ENCODE measurements at regions not wholly inside any gene's neighbourhood (a gene's known extent, or its start where the extent isn't known, plus 50 kb on each side); places are given as distances from the start of the nearest gene placed in this dataset.

- H2AFZ ChIP-seq (ENCODE audit: low read depth, low read length) = no peak overlapping the region
- no peak overlapping the region for H4K91ac ChIP-seq (ENCODE audit: low read length)
- no peak overlapping the region for H2BK15ac ChIP-seq (ENCODE audit: low read depth, poor library complexity, severe bottlenecking)
- no peaks in the 10 kb centered on the region for H3K36me3 ChIP-seq (ENCODE audit: control insufficient read depth in 1 of 2, insufficient read depth in 2 of 2, low read depth in 1 of 2, low read length in 2 of 2)
- no peak overlapping the region for H4K8ac ChIP-seq (ENCODE audit: low read length)
- no peak overlapping the region for H2BK120ac ChIP-seq (ENCODE audit: low read depth, low read length)
- no peak overlapping the region for H3K4ac ChIP-seq (ENCODE audit: low read depth in 1 of 2, low read length in 2 of 2)
- no peak overlapping the region for H3K23ac ChIP-seq (ENCODE audit: low read length in 2 of 2)
- H2BK5ac ChIP-seq (ENCODE audit: low read depth, low read length, poor library complexity, severe bottlenecking) = no peak overlapping the region
- H3K4me2 ChIP-seq (ENCODE audit: low read length, poor library complexity, severe bottlenecking) = no peak overlapping the region
- H2BK12ac ChIP-seq (ENCODE audit: low read length in 2 of 2) = no peak overlapping the region
- H3K9me3 ChIP-seq (ENCODE audit: control insufficient read depth, low read length) = no peaks in the 10 kb centered on the region
- H3K14ac ChIP-seq (ENCODE audit: low read length in 2 of 2) = no peak overlapping the region
- no peak for DNase-seq
- H3K9ac ChIP-seq (ENCODE audit: low read length) = no peak overlapping the region
- H3K4me3 ChIP-seq (ENCODE audit: insufficient read depth in 1 of 2, low read depth in 1 of 2, low read length in 2 of 2) = no peak overlapping the region
- no peaks in the 10 kb centered on the region for H3K79me1 ChIP-seq (replicated peaks; ENCODE audit: low read length, poor library complexity, severe bottlenecking)
- no peaks in the 10 kb centered on the region for H3K27me3 ChIP-seq (ENCODE audit: control insufficient read depth in 1 of 2, insufficient read depth in 1 of 2, low read length in 2 of 2)
- no peaks in the 10 kb centered on the region for H3K4me1 ChIP-seq (ENCODE audit: control insufficient read depth, insufficient read depth, low read depth, low read length)
- WGBS = 65% methylated on average over 3 of the region's 4 CpGs
- no peak overlapping the region for H2AK5ac ChIP-seq (ENCODE audit: low read length, severe bottlenecking)
- H3K18ac ChIP-seq (ENCODE audit: low read depth in 1 of 2, low read length in 2 of 2) = no peak overlapping the region
- H3K27ac ChIP-seq (ENCODE audit: low read length, poor library complexity, severe bottlenecking) = no peak overlapping the region
These were observed 170.4 kb downstream of the NHLRC3 start for GRCh38 chr13:39208636-39209035.

- no peaks in the 10 kb centered on the region for H3K9me3 ChIP-seq (ENCODE audit: control insufficient read depth, low read length)
- no peak overlapping the region for H3K9ac ChIP-seq (ENCODE audit: low read length)
- DNase-seq = no peak
- no peaks in the 10 kb centered on the region for H3K36me3 ChIP-seq (ENCODE audit: control insufficient read depth in 1 of 2, insufficient read depth in 2 of 2, low read depth in 1 of 2, low read length in 2 of 2)
- no peak overlapping the region for H3K27ac ChIP-seq (ENCODE audit: low read length, poor library complexity, severe bottlenecking)
- H2BK120ac ChIP-seq (ENCODE audit: low read depth, low read length) = no peak overlapping the region
- H3K79me1 ChIP-seq (replicated peaks; ENCODE audit: low read length, poor library complexity, severe bottlenecking) = no peaks in the 10 kb centered on the region
- H3K4me2 ChIP-seq (ENCODE audit: low read length, poor library complexity, severe bottlenecking) = no peak overlapping the region
- no peak overlapping the region for H2BK5ac ChIP-seq (ENCODE audit: low read depth, low read length, poor library complexity, severe bottlenecking)
- 100% methylated on average over 1 of the region's 1 CpG for WGBS
- peak overlapping the region in 1 of 2 experiments; percentile 17 for H3K4me3 ChIP-seq (ENCODE audit: insufficient read depth in 1 of 2, low read depth in 1 of 2, low read length in 2 of 2)
- no peaks in the 10 kb centered on the region for H3K27me3 ChIP-seq (ENCODE audit: control insufficient read depth in 1 of 2, insufficient read depth in 1 of 2, low read length in 2 of 2)
- no peaks in the 10 kb centered on the region for H3K4me1 ChIP-seq (ENCODE audit: control insufficient read depth, insufficient read depth, low read depth, low read length)
- H2AFZ ChIP-seq (ENCODE audit: low read depth, low read length) = no peak overlapping the region
- H2BK12ac ChIP-seq (ENCODE audit: low read length in 2 of 2) = no peak overlapping the region
- no peak overlapping the region for H2AK5ac ChIP-seq (ENCODE audit: low read length, severe bottlenecking)
- no peak overlapping the region for H4K8ac ChIP-seq (ENCODE audit: low read length)
- H3K18ac ChIP-seq (ENCODE audit: low read depth in 1 of 2, low read length in 2 of 2) = no peak overlapping the region
- no peak overlapping the region for H3K4ac ChIP-seq (ENCODE audit: low read depth in 1 of 2, low read length in 2 of 2)
- no peak overlapping the region for H3K14ac ChIP-seq (ENCODE audit: low read length in 2 of 2)
- no peak overlapping the region for H3K23ac ChIP-seq (ENCODE audit: low read length in 2 of 2)
- no peak overlapping the region for H4K91ac ChIP-seq (ENCODE audit: low read length)
- no peak overlapping the region for H2BK15ac ChIP-seq (ENCODE audit: low read depth, poor library complexity, severe bottlenecking)
These were observed 171.7 kb downstream of the NHLRC3 start for GRCh38 chr13:39209731-39210531.

- Histone ChIP-seq H4K91ac (ENCODE audit: low read length) (no peak overlapping the region), H3K9ac (ENCODE audit: low read length) (no peak overlapping the region), H2BK12ac (ENCODE audit: low read length in 2 of 2) (no peak overlapping the region), H3K14ac (ENCODE audit: low read length in 2 of 2) (no peak overlapping the region), H3K4me3 (ENCODE audit: insufficient read depth in 1 of 2, low read depth in 1 of 2, low read length in 2 of 2) (no peak overlapping the region), H3K27ac (ENCODE audit: low read length, poor library complexity, severe bottlenecking) (no peak overlapping the region), H3K27me3 (ENCODE audit: control insufficient read depth in 1 of 2, insufficient read depth in 1 of 2, low read length in 2 of 2) (no peaks in the 10 kb centered on the region), H4K8ac (ENCODE audit: low read length) (no peak overlapping the region), H3K18ac (ENCODE audit: low read depth in 1 of 2, low read length in 2 of 2) (no peak overlapping the region), H2BK120ac (ENCODE audit: low read depth, low read length) (no peak overlapping the region), H2AK5ac (ENCODE audit: low read length, severe bottlenecking) (no peak overlapping the region), H2BK15ac (ENCODE audit: low read depth, poor library complexity, severe bottlenecking) (no peak overlapping the region), H3K9me3 (ENCODE audit: control insufficient read depth, low read length) (no peaks in the 10 kb centered on the region), H3K4me1 (ENCODE audit: control insufficient read depth, insufficient read depth, low read depth, low read length) (no peaks in the 10 kb centered on the region), H2BK5ac (ENCODE audit: low read depth, low read length, poor library complexity, severe bottlenecking) (no peak overlapping the region), H3K36me3 (ENCODE audit: control insufficient read depth in 1 of 2, insufficient read depth in 2 of 2, low read depth in 1 of 2, low read length in 2 of 2) (no peaks in the 10 kb centered on the region), H3K23ac (ENCODE audit: low read length in 2 of 2) (no peak overlapping the region), H2AFZ (ENCODE audit: low read depth, low read length) (no peak overlapping the region), H3K79me1 (replicated peaks; ENCODE audit: low read length, poor library complexity, severe bottlenecking) (no peaks in the 10 kb centered on the region), H3K4ac (ENCODE audit: low read depth in 1 of 2, low read length in 2 of 2) (no peak overlapping the region), H3K4me2 (ENCODE audit: low read length, poor library complexity, severe bottlenecking) (no peak overlapping the region)
- 100% methylated on average over 1 of the region's 1 CpG for WGBS
- no peak for DNase-seq
These were observed 172.8 kb downstream of the NHLRC3 start for GRCh38 chr13:39210961-39211534.

GRCh38 chr13:39215971-39216370 is 177.7 kb downstream of the NHLRC3 start:
- H4K8ac ChIP-seq (ENCODE audit: low read length) = no peak overlapping the region
- H2BK120ac ChIP-seq (ENCODE audit: low read depth, low read length) = no peak overlapping the region
- H3K4me2 ChIP-seq (ENCODE audit: low read length, poor library complexity, severe bottlenecking) = no peak overlapping the region
- no peaks in the 10 kb centered on the region for H3K36me3 ChIP-seq (ENCODE audit: control insufficient read depth in 1 of 2, insufficient read depth in 2 of 2, low read depth in 1 of 2, low read length in 2 of 2)
- no peak overlapping the region for H3K4me3 ChIP-seq (ENCODE audit: insufficient read depth in 1 of 2, low read depth in 1 of 2, low read length in 2 of 2)
- 79% methylated on average over 5 of the region's 8 CpGs for WGBS
- H3K9ac ChIP-seq (ENCODE audit: low read length) = no peak overlapping the region
- H3K4me1 ChIP-seq (ENCODE audit: control insufficient read depth, insufficient read depth, low read depth, low read length) = no peaks in the 10 kb centered on the region
- no peak overlapping the region for H2BK5ac ChIP-seq (ENCODE audit: low read depth, low read length, poor library complexity, severe bottlenecking)
- no peak overlapping the region for H2AK5ac ChIP-seq (ENCODE audit: low read length, severe bottlenecking)
- no peak for DNase-seq
- no peak overlapping the region for H2AFZ ChIP-seq (ENCODE audit: low read depth, low read length)
- no peaks in the 10 kb centered on the region for H3K9me3 ChIP-seq (ENCODE audit: control insufficient read depth, low read length)
- no peak overlapping the region for H3K18ac ChIP-seq (ENCODE audit: low read depth in 1 of 2, low read length in 2 of 2)
- H3K23ac ChIP-seq (ENCODE audit: low read length in 2 of 2) = no peak overlapping the region
- no peaks in the 10 kb centered on the region for H3K27me3 ChIP-seq (ENCODE audit: control insufficient read depth in 1 of 2, insufficient read depth in 1 of 2, low read length in 2 of 2)
- no peak overlapping the region for H3K27ac ChIP-seq (ENCODE audit: low read length, poor library complexity, severe bottlenecking)
- H4K91ac ChIP-seq (ENCODE audit: low read length) = no peak overlapping the region
- H2BK15ac ChIP-seq (ENCODE audit: low read depth, poor library complexity, severe bottlenecking) = no peak overlapping the region
- no peak overlapping the region for H3K14ac ChIP-seq (ENCODE audit: low read length in 2 of 2)
- no peaks in the 10 kb centered on the region for H3K79me1 ChIP-seq (replicated peaks; ENCODE audit: low read length, poor library complexity, severe bottlenecking)
- no peak overlapping the region for H3K4ac ChIP-seq (ENCODE audit: low read depth in 1 of 2, low read length in 2 of 2)
- H2BK12ac ChIP-seq (ENCODE audit: low read length in 2 of 2) = no peak overlapping the region
